ENCODE measurements at regions not wholly inside any gene's neighbourhood (a gene's known extent, or its start where the extent isn't known, plus 50 kb on each side); places are given as distances from the start of the nearest gene placed in this dataset.

DNA sequence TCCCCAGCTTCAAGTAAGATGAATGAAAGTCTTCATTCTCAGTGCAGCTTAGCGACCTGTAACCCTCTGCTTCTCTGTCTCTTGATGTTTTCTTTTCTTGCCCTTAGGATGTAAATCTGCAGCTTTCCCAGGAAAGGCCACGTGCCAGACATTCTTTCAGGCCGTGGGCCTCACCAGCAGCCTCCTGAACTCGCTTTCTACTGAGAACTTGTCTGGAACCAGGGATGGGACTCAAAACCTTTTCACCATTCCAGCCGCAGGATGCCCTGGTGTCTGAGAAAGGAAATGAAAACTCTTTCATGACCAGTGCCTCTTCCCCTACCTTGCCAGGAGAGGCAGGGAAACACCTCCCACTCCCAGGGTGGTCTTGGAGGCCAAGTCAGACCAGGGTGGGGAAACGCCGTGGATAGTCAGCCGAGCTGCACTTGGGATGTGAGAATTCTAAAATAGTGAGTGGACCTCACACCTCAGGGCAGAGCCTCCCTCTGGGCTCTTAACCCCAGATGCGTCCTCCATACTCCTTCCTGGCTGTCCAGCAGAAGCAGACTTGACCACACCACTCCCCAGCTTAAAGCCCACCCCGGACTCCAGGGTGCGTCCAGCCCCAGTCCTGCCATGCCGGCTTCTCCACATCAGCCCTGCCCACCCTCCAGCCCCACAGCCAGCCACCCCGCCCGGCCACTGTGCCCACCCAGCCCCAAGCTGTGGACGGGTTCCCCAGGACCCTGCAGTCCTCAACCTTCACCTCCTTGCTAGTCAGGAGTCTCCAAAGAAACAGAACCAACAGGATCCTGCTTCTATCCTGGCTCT is 115.5 kb downstream of the TWIST2 start:
- DNase-seq (ENCODE audit: low read depth in 2 of 2): no peak

DNA sequence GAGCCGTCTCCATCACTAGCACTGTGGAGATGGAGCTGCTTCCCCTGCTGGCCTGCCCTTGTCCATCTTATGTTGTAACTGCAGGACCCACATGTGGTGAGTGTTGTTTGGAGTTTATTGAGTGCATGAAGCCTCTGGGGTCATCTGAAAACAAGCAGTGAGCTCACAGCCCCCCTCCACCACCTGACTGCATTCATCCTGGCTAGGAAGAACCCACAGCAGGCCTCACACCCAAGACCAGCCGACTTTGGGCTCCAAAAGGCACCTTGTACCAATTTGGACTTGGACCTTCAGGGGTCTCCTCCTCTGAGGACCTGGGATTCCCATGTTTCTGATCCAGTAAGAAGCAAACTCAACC is 116.1 kb downstream of the TWIST2 start:
- DNase-seq (ENCODE audit: low read depth in 2 of 2): no peak

DNA sequence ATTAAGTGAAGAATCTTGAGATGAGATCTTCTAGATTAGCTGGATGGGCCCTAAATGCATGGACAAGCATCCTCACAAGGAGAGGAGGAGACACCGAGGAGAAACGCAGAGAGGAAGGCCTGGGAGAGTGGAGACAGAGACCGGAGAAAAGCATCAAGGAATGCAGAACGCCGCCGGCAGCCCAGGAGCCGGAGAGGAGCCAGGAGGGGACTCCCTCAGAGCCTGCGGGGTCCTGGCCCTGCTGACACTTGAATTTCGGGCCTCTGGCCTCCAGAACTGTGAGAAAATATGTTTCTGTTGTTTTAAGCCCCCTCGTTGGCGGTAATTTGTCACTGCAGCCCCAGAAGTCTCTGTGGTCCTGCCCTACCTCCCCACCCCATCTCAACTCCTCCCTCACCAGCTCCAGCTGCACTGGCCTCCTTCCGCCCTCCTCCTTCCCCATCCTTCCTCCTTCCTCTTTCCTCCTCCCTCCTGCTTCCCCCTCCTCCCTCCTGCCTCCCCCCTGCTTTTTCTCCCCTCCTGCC is 116.7 kb downstream of the TWIST2 start:
- no peak for DNase-seq (ENCODE audit: low read depth in 2 of 2)

GRCh38 chr2:238965371-238966071 is 117.6 kb downstream of the TWIST2 start:
- no peak for DNase-seq (ENCODE audit: low read depth in 2 of 2)

DNA sequence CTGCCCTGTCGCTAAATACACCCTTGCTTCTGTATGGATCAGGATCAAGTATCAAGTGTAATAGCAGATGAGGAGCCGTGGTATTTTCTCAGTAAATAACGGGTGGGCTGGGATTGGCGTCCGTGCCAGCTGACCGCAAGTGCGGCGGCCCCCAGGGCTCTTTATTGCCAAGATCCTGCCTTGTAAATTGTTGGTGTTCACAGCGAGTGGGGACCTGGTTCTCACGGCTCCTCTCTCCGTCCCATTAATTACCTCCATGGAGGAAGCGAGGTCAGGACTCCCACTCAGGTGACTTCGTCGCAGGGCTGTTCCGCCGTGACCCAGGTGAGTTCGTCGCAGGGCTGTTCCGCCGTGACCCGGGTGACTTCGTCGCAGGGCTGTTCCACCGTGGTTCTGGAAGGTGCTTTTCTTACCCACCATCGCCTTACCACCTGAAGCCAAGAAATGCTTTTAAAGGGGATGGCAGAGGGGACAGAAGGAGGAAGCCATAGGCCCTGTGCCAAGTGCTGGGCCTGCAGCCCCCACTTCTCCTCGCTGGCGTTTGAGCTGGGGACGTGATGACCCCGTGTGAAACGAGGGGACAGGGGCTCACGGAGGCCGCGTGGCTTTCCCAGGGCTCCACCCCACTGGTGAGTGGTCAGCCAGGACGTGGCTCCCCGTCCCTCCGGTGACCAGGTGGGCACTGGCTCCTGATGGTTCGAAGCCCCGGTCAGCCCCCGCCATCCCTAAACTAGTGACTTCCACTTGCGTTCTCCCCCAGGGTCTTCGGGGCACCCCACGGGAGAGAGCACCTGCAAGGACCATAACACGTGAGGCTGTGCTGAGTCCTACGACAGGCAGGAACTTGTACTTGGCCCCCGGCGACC is 118.4 kb downstream of the TWIST2 start:
- no peak for DNase-seq (ENCODE audit: low read depth in 2 of 2)

DNA sequence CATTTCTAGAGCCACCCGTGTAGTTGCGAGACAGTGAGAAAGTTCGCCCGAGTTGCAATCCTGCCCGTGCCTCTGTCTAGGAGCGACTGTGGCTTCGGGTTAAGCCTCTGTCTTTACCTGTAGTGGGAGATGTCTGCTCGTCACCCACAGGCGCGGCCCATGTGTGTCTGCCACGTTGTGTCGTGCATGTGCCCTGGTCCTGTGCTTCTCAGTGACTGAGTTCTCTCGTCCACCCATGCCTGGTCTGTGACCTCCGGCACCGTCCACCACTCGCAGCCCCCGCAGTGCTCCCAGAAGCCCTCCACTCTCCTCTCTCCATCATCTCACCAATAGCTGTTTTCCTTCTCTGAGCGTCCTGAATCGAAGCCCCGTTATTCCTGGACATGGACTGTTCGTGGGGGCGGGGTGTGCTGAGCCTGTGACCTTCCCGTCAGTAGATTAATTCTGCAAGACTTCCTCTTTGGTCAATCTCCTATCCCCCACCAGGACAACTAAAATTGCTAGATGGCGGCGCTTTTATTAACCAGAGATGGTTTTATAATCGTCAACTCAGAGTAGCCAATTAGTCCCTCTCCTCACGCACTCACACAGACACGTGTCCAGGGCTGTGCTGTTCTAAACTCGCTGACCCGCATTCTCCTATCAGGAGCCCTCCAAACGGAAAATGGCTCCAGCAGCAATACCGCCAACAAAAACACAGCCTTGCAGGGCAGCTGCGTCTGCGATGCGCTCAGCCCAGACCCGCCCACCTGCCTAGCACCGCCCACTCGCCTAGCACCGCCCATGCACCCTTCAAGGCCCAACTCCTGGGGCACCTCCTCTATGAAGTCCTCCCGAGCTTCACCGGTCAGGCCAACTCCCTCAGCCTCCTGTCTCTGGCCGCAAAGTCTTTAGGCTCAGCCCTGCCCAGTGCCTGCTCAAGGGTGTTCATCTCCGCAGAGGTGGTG is 119.4 kb downstream of the TWIST2 start:
- DNase-seq (ENCODE audit: low read depth in 2 of 2): no peak

DNA sequence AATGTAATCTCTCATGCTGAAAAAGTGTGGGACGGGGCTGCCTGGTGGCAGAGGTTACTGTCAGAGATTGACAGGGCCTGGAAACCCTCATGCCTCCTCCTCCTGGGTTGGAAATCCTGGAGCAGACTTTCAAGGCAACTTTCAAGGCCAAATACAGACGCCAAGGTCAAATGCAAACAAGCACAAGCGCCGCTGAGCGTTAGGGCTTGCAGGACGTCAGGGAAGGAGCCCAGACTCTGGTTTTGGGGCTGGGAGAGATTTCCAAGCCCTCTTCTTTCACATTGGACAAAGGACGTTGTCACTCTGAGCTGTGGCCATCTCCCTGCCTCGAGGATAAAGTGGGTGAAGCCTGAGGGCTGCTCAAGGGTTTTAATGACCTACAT is 120.1 kb downstream of the TWIST2 start:
- DNase-seq (ENCODE audit: low read depth in 2 of 2): no peak

DNA sequence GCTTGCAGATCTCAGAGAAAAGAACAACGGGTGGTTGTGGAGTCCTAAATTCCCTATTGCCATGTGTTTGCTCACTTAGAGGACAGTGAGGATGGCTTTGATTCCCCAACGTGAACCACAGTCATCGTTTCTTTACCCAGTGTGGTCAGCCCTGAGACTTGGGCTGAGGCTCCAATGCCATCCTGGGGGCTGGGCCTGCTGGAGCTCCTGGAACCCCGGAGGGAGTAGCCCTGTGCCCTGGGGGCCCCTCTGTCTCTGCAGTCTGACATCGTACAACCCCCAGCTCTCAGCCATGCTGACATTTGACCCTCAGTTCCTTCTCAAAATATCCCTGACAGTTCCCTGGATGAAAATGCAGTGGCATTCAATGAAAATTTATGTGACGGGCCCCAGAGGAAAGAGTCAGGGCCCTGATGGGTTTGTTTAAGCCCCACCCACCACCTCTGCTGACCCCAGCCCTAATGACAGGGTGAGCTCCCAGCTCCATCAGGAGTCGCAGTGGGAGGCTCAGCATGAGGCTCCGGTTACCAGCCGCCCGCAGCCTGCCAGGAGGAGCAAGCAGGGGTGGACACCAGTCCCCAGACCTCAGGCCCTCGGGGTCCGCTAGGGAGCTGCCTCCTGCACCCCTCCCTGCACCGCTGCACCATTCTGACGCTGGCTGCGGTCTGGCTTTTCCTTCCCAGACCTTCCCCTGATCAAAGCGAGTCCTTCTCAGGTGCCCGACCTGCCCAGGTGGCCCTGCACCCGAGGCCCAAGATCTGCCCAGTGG is 120.9 kb downstream of the TWIST2 start:
- DNase-seq (ENCODE audit: low read depth in 2 of 2): no peak

- DNase-seq (ENCODE audit: low read depth in 2 of 2): no peak
Observed at GRCh38 chr2:238969857-238970256, 122.0 kb downstream of the TWIST2 start.

DNA sequence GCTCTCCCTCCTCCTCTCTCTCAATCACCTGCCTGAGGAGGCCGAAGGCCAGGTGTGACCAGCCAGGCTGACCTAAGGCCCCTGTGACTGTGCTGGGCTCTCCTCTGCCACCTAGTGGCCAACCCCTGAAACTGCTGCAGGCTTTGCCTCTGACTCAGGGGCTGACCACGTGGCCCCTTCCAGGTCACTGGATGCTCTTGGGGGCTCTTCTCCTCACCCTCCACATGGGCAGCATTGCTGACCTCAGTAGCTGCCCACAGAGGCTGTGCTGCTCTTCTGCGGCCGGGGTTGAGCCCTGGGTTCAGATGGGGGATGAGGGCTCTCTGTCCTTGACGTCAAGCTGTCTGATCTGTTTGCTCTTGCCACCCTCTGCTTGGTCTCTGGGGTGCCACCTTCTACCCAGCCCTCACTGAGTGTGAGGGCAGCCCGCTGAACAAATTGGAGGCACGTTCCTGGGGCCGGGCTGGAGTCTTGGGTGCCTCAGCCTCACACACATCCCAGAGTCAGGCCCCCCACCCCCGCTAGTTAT is 122.7 kb downstream of the TWIST2 start:
- peak in 1 of 2 donors; percentile 5 for DNase-seq (ENCODE audit: low read depth in 2 of 2)

- no peak for DNase-seq (ENCODE audit: low read depth in 2 of 2)
Observed at GRCh38 chr2:238971318-238972145, 123.6 kb downstream of the TWIST2 start.

- DNase-seq (ENCODE audit: low read depth in 2 of 2): no peak
Observed at GRCh38 chr2:238972146-238972445, 124.2 kb downstream of the TWIST2 start.

- no peak for DNase-seq (ENCODE audit: low read depth in 2 of 2)
Observed at GRCh38 chr2:238973038-238973739, 125.3 kb downstream of the TWIST2 start.

GRCh38 chr2:238974081-238974480 is 126.2 kb downstream of the TWIST2 start:
- DNase-seq (ENCODE audit: low read depth in 2 of 2): no peak

DNA sequence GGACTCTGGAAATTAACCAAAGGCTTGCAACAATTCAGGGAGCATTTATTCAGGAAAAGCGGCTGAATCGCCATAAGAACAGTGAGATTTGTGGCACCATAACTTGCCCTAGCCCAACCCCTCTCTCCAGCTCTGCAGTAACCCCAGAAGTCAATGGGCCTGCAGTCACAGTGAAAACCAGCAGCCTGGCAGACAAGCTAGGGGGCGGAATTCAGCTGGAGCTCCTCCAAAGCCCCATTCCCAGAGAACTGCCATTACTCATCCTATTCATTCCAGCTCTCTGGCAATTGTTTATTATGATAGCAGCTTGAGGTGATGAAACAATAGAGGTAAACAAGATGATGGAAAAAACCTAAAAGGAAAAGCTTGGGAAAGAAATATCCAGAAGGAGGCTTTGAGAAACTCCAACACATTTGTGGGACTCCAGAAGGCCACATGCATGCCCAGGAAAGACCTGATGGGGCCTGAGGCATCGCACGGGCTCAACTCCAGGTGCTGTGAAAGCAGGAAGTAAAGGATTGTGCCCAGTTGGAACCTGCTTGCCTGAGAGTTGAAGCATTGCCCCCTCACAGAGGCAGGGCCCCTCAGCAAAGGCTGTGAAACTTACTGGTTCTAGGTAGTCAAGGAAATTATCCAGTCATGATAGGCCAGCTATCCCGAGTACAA is 126.7 kb downstream of the TWIST2 start:
- no peak for DNase-seq (ENCODE audit: low read depth in 2 of 2)

DNA sequence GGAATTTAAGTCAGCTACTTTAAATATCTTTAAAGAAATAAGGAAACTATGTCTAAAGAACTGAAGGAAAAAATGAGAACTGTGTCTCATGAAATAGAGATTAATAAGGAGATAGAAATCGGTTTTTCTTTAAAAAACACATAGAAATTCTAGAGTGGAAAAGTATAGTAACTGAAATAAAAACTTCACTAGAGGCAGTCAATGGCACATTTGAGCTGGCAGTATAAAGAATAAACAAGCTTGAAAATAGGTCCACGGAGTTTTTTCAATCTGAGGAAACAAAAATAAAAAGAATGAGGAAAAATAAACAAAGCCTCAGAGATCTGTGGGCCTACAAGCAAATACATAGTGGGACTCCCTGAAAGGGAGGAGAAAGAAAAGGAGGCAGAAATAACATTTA is 127.5 kb downstream of the TWIST2 start:
- no peak for DNase-seq (ENCODE audit: low read depth in 2 of 2)

GRCh38 chr2:238978497-238978896 is 130.6 kb downstream of the TWIST2 start:
- no peak for DNase-seq (ENCODE audit: low read depth in 2 of 2)

DNA sequence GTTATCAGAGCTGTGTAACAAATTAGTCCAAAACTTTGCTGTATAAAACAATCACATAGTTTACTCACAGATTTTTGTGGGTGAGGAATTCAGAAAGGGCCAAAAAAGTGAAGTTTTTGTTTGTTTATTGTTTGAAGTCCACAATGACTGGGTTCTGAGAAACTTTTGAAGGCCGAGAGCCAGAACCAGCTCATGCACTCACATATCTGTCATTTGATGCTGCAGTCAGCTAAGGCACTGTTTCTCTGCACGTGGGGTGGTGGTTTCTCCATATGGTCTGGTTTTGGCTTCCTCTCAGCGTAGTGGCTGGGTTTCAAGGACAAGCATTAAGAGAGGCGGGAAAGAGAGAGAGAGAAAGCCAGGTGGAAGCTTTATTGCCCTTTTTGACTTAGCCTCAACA is 131.8 kb downstream of the TWIST2 start:
- no peak for DNase-seq (ENCODE audit: low read depth in 2 of 2)
